ENCODE measurements at regions not wholly inside any gene's neighbourhood (a gene's known extent, or its start where the extent isn't known, plus 50 kb on each side); places are given as distances from the start of the nearest gene placed in this dataset.
"Not testable (repeated sequence)": the region's sequence is repeated elsewhere in the genome, so short reads cannot be mapped to it uniquely, and the experiment has no call there.

DNA sequence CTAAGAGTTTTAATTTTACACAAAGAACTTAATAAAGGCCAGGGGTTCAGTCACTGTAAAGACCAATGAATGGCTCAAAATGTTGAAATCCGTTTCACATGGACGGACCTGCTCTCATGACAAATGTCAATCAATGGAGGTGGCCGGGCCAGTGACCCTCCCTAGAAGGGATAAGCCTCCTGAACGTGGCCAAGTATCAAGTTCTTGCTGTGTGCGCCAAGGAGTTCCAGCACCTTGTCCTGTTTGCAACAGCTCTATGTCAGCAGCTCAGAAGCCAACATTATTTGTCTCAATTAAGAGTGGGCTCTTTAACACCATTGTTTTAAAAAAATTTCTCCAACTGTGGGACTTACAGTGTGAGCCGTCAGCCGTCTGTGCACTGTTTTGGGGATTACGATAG, 4028.7 kb upstream of the TPTE start:
- TF ChIP-seq, protein P1, sequence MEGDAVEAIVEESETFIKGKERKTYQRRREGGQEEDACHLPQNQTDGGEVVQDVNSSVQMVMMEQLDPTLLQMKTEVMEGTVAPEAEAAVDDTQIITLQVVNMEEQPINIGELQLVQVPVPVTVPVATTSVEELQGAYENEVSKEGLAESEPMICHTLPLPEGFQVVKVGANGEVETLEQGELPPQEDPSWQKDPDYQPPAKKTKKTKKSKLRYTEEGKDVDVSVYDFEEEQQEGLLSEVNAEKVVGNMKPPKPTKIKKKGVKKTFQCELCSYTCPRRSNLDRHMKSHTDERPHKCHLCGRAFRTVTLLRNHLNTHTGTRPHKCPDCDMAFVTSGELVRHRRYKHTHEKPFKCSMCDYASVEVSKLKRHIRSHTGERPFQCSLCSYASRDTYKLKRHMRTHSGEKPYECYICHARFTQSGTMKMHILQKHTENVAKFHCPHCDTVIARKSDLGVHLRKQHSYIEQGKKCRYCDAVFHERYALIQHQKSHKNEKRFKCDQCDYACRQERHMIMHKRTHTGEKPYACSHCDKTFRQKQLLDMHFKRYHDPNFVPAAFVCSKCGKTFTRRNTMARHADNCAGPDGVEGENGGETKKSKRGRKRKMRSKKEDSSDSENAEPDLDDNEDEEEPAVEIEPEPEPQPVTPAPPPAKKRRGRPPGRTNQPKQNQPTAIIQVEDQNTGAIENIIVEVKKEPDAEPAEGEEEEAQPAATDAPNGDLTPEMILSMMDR (conservative IDR thresholded peaks at IDR 0.05 in 1 of 2, IDR thresholded peaks at IDR 0.05 in 1 of 2; ENCODE audit: low read depth in 1 of 2, low read length in 2 of 2): not testable (repeated sequence)
- not testable (repeated sequence) for TF ChIP-seq EZH2 (IDR thresholded peaks at IDR 0.05; ENCODE audit: low read length, missing control alignments)
